ENCODE measurements at regions not wholly inside any gene's neighbourhood (a gene's known extent, or its start where the extent isn't known, plus 50 kb on each side); places are given as distances from the start of the nearest gene placed in this dataset.

DNA sequence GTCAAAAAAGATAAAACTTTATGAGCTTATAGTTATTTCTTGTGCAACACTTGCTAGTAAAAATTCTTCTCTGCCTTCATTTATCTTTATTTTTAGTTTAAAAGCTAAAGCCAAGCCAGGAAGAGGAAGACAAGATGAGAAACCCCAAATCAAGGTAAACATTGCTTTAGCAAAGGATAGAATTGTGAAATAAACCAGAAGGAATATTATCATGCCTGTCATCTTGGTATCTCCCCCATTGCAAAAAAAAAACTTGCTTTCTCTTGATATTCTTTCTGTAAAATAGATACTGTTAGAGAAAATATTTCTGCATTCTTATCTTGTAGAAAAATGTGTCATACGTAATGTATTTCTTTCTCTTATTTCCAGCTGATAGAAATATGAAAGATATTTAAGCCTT, 432.8 kb downstream of the GJA1 start:
- Histone ChIP-seq H3K4me3 (ENCODE audit: low read length, poor library complexity, severe bottlenecking) (no peak overlapping the region), H3K27me3 (ENCODE audit: insufficient read depth, low read length, poor library complexity, severe bottlenecking) (no peaks in the 10 kb centered on the region), H3K36me3 (ENCODE audit: insufficient read depth, low read length) (no peaks in the 10 kb centered on the region), H3K4me1 (ENCODE audit: insufficient read depth, low read length, poor library complexity, severe bottlenecking) (no peaks in the 10 kb centered on the region), H2AFZ (ENCODE audit: low read length) (0 out of 2 replicates have a peak overlapping the region, but pooled peaks have one; percentile 18), H3K4me2 (ENCODE audit: low read depth, low read length, poor library complexity, severe bottlenecking) (no peak overlapping the region), H3F3A (ENCODE audit: low read depth) (no peaks in the 10 kb centered on the region), H3K9me3 (ENCODE audit: insufficient read depth, low read depth, low read length) (no peaks in the 10 kb centered on the region), H3K9me2 (replicated peaks; ENCODE audit: low read depth, low read length) (no peaks in the 10 kb centered on the region), H3K79me2 (ENCODE audit: insufficient read depth, low read length) (no peaks in the 10 kb centered on the region), H4K20me1 (ENCODE audit: insufficient read depth, low read length, poor library complexity, severe bottlenecking) (no peaks in the 10 kb centered on the region), H3K9ac (ENCODE audit: low read depth, low read length, poor library complexity, severe bottlenecking) (no peak overlapping the region)
- TF ChIP-seq, protein P1, sequence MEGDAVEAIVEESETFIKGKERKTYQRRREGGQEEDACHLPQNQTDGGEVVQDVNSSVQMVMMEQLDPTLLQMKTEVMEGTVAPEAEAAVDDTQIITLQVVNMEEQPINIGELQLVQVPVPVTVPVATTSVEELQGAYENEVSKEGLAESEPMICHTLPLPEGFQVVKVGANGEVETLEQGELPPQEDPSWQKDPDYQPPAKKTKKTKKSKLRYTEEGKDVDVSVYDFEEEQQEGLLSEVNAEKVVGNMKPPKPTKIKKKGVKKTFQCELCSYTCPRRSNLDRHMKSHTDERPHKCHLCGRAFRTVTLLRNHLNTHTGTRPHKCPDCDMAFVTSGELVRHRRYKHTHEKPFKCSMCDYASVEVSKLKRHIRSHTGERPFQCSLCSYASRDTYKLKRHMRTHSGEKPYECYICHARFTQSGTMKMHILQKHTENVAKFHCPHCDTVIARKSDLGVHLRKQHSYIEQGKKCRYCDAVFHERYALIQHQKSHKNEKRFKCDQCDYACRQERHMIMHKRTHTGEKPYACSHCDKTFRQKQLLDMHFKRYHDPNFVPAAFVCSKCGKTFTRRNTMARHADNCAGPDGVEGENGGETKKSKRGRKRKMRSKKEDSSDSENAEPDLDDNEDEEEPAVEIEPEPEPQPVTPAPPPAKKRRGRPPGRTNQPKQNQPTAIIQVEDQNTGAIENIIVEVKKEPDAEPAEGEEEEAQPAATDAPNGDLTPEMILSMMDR (conservative IDR thresholded peaks at IDR 0.05; ENCODE audit: low read length): no peak
- no peak for TF ChIP-seq EZH2phosphoT487 (IDR thresholded peaks at IDR 0.05; ENCODE audit: borderline replicate concordance)

DNA sequence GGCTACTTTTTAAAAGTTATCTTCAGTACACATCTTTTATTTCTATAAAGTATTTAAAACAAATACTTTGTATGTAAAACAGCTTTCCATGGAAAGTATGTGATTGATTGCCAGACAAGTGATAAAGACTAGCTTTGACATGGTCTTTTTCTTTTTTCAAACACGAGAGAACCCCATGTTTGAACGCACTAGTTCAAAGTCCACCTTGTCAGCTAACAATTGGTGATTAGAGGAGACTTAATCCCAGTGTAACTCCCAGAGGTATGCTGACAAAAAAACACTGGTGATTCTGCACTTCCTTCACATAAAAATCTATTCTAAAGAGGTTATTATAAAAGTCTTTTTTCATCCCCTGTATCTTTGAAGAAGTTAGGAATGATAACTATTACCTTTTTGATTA, 438.1 kb downstream of the GJA1 start:
- H3K9me3 ChIP-seq (ENCODE audit: insufficient read depth, low read depth, low read length): no peaks in the 10 kb centered on the region
- H3K4me2 ChIP-seq (ENCODE audit: low read depth, low read length, poor library complexity, severe bottlenecking): no peak overlapping the region
- no peaks in the 10 kb centered on the region for H3K79me2 ChIP-seq (ENCODE audit: insufficient read depth, low read length)
- H3F3A ChIP-seq (ENCODE audit: low read depth): no peaks in the 10 kb centered on the region
- no peak overlapping the region for H2AFZ ChIP-seq (ENCODE audit: low read length)
- no peak overlapping the region for H3K9ac ChIP-seq (ENCODE audit: low read depth, low read length, poor library complexity, severe bottlenecking)
- no peaks in the 10 kb centered on the region for H4K20me1 ChIP-seq (ENCODE audit: insufficient read depth, low read length, poor library complexity, severe bottlenecking)
- 0 out of 2 replicates have a peak, but pooled peaks cover 3% of the 10 kb centered on the region for H3K9me2 ChIP-seq (replicated peaks; ENCODE audit: low read depth, low read length)
- H3K4me3 ChIP-seq (ENCODE audit: low read length, poor library complexity, severe bottlenecking): no peak overlapping the region
- H3K36me3 ChIP-seq (ENCODE audit: insufficient read depth, low read length): no peaks in the 10 kb centered on the region
- no peaks in the 10 kb centered on the region for H3K27me3 ChIP-seq (ENCODE audit: insufficient read depth, low read length, poor library complexity, severe bottlenecking)
- no peaks in the 10 kb centered on the region for H3K4me1 ChIP-seq (ENCODE audit: insufficient read depth, low read length, poor library complexity, severe bottlenecking)
- TF ChIP-seq, protein P1 (conservative IDR thresholded peaks at IDR 0.05; ENCODE audit: low read length): no peak
- TF ChIP-seq EZH2phosphoT487 (IDR thresholded peaks at IDR 0.05; ENCODE audit: borderline replicate concordance): no peak

DNA sequence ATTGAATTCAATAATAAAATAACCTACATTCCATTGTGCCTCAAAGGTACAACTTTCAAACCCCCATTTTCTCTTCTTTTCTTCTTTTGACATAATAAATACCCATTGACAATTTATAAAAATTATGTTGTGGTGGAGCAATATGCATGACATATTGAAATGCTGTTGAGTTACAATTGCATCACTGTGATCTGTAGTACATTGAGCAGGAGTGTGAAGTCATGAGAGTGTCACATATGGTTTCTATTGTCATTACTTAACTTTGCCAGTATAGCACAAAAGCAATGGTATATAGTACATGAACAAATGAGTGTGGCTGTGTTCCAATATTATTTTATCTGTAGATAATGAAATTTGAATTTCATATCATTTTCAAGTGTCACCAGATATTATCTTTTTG, 441.3 kb downstream of the GJA1 start:
- Histone ChIP-seq H2AFZ (ENCODE audit: low read length) (no peak overlapping the region), H3K27me3 (ENCODE audit: insufficient read depth, low read length, poor library complexity, severe bottlenecking) (no peaks in the 10 kb centered on the region), H3K9me3 (ENCODE audit: insufficient read depth, low read depth, low read length) (no peaks in the 10 kb centered on the region), H3F3A (ENCODE audit: low read depth) (no peaks in the 10 kb centered on the region), H3K4me2 (ENCODE audit: low read depth, low read length, poor library complexity, severe bottlenecking) (no peak overlapping the region), H3K9me2 (replicated peaks; ENCODE audit: low read depth, low read length) (0 out of 2 replicates have a peak, but pooled peaks cover 3% of the 10 kb centered on the region), H3K4me3 (ENCODE audit: low read length, poor library complexity, severe bottlenecking) (no peak overlapping the region), H3K36me3 (ENCODE audit: insufficient read depth, low read length) (no peaks in the 10 kb centered on the region), H3K79me2 (ENCODE audit: insufficient read depth, low read length) (no peaks in the 10 kb centered on the region), H3K4me1 (ENCODE audit: insufficient read depth, low read length, poor library complexity, severe bottlenecking) (no peaks in the 10 kb centered on the region), H3K9ac (ENCODE audit: low read depth, low read length, poor library complexity, severe bottlenecking) (no peak overlapping the region), H4K20me1 (ENCODE audit: insufficient read depth, low read length, poor library complexity, severe bottlenecking) (no peaks in the 10 kb centered on the region)
- TF ChIP-seq, protein P1 (conservative IDR thresholded peaks at IDR 0.05; ENCODE audit: low read length): no peak
- TF ChIP-seq EZH2phosphoT487 (IDR thresholded peaks at IDR 0.05; ENCODE audit: borderline replicate concordance): no peak

Data from Loucy (cell line).